IMR-90 (cell line): ENCODE measurements at regions not wholly inside any gene's neighbourhood (a gene's known extent, or its start where the extent isn't known, plus 50 kb on each side); places are given as distances from the start of the nearest gene placed in this dataset.

Experiments
- BHLHE40 ChIP-seq: fragments of 150-350 bp; IDR thresholded peaks from 2 replicates; pipeline ENCODE4 v1.6.1; 2016; ENCODE audit warnings: mild to moderate bottlenecking, low read depth, low read length
- CEBPB ChIP-seq: IDR thresholded peaks from 2 replicates; pipeline ENCODE4 v1.6.1; 2012; ENCODE audit warnings: low read depth, low read length, improper control_type of control experiment
- CHD1 ChIP-seq: IDR thresholded peaks from 2 replicates; pipeline ENCODE4 v1.6.1; 2012; ENCODE audit warnings: low read depth, low read length, improper control_type of control experiment
- CTCF ChIP-seq: conservative IDR thresholded peaks from 2 replicates; pipeline ENCODE4 v1.5.1; 2012; ENCODE audit warnings: mild to moderate bottlenecking, low read depth, low read length, improper control_type of control experiment
- ELK1 ChIP-seq: fragments of 150-350 bp; IDR thresholded peaks from 2 replicates; pipeline ENCODE4 v1.6.1; 2016; ENCODE audit warnings: low read depth, mild to moderate bottlenecking, low read length, moderate library complexity, borderline replicate concordance
- FOS ChIP-seq: fragments of 150-350 bp; IDR thresholded peaks from 2 replicates; pipeline ENCODE4 v1.6.1; 2016; ENCODE audit warnings: low read depth, low read length
- MAFK ChIP-seq: IDR thresholded peaks from 2 replicates; pipeline ENCODE4 v1.6.1; 2012; ENCODE audit warnings: low read depth, low read length, improper control_type of control experiment
- MXI1 ChIP-seq: IDR thresholded peaks from 2 replicates; pipeline ENCODE4 v1.6.1; 2012; ENCODE audit warnings: low read depth, mild to moderate bottlenecking, low read length, moderate library complexity, borderline replicate concordance
- POLR2A ChIP-seq: IDR thresholded peaks from 2 replicates; pipeline ENCODE4 v1.6.1; 2012; ENCODE audit warnings: mild to moderate bottlenecking, low read depth, low read length
- RAD21 ChIP-seq: IDR thresholded peaks from 2 replicates; pipeline ENCODE4 v1.6.1; 2012; ENCODE audit warnings: low read length, improper control_type of control experiment
- RCOR1 ChIP-seq: IDR thresholded peaks from 2 replicates; pipeline ENCODE4 v1.6.1; 2012; ENCODE audit warnings: mild to moderate bottlenecking, low read length, improper control_type of control experiment; ENCODE audit not compliant: insufficient replicate concordance
- RFX5 ChIP-seq: IDR thresholded peaks from 2 replicates; pipeline ENCODE4 v1.8.0; 2012; ENCODE audit warnings: low read depth, mild to moderate bottlenecking, low read length, moderate library complexity
- SMC3 ChIP-seq: fragments of 150-350 bp; IDR thresholded peaks from 2 replicates; pipeline ENCODE4 v1.6.1; 2016; ENCODE audit warnings: low read depth, mild to moderate bottlenecking, antibody characterized with exemption, low read length, moderate library complexity
- USF2 ChIP-seq: fragments of 150-350 bp; IDR thresholded peaks from 2 replicates; pipeline ENCODE4 v1.6.1; 2017; ENCODE audit warnings: mild to moderate bottlenecking, antibody characterized with exemption, low read length, low read depth

- TF ChIP-seq POLR2A: no peak
- TF ChIP-seq CTCF: no peak
- no peak for TF ChIP-seq MAFK
- TF ChIP-seq USF2: no peak
- no peak for TF ChIP-seq RCOR1
- TF ChIP-seq CEBPB: no peak
- TF ChIP-seq BHLHE40: no peak
- no peak for TF ChIP-seq RFX5
- TF ChIP-seq RAD21: no peak
- no peak for TF ChIP-seq MXI1
- no peak for TF ChIP-seq SMC3
- no peak for TF ChIP-seq CHD1
- TF ChIP-seq FOS: no peak
- TF ChIP-seq ELK1: no peak
Measured at GRCh38 chr13:76175961-76176725, 540.0 kb downstream of the LMO7 start.
